Ammon's horn (tissue), 1 donor: ENCODE measurements at regions not wholly inside any gene's neighbourhood (a gene's known extent, or its start where the extent isn't known, plus 50 kb on each side); places are given as distances from the start of the nearest gene placed in this dataset.
"Not testable (repeated sequence)": the region's sequence is repeated elsewhere in the genome, so short reads cannot be mapped to it uniquely, and the experiment has no call there.

Source experiments
- DNase-seq: peaks from one replicate; pipeline ENCODE4 v3.0.0-alpha.2; 2016; ENCODE audit warnings: low spot score

- DNase-seq, result not testable (repeated sequence)
Measured at GRCh38 chr4:187671521-187671920, 324.1 kb upstream of the ZFP42 start.

DNA sequence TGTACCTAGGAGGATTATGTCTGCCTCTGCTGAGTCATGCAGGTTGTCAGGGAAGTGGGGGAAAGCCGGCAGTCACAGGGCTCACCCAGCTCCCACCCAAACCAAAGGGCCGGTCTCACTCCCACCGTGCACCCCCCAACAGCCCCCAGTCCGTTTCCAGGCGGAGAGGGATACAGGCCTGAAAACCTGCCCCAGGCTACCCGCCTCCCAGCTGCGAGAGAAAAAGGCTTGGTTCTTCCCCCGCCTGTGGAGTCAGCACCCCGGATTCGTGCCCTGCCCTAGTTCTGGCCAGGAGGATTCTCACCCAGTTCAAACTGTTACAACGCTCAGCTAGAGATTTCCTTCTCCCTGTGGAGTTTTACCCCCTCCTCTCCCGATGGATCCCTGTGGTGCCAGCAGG, 323.6 kb upstream of the ZFP42 start:
- not testable (repeated sequence) for DNase-seq

GRCh38 chr4:187672526-187672925, 323.0 kb upstream of the ZFP42 start:
- not testable (repeated sequence) for DNase-seq

DNA sequence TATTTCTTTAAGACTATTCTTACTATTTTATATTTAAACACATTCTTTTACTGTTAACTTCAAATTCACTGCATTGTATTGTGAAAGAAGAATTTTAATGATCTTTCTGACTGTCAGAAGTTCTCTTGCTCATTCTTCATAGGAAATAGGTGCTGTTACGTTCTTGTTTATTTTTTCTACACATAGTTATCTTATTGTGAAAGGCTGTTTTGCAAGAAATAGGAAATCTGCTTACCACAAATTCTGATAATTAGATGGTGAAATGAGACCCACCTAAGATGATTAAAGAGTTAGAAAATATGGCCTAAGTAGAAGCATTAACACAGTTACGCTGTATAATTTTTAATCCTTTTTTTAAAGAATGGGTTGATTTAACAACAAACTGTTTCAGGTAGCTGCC, 316.1 kb upstream of the ZFP42 start:
- DNase-seq, result no peak

- DNase-seq, result no peak
Measured at GRCh38 chr4:187685247-187685646, 310.3 kb upstream of the ZFP42 start.

- DNase-seq, result no peak
Measured at GRCh38 chr4:187687697-187688096, 307.9 kb upstream of the ZFP42 start.

DNA sequence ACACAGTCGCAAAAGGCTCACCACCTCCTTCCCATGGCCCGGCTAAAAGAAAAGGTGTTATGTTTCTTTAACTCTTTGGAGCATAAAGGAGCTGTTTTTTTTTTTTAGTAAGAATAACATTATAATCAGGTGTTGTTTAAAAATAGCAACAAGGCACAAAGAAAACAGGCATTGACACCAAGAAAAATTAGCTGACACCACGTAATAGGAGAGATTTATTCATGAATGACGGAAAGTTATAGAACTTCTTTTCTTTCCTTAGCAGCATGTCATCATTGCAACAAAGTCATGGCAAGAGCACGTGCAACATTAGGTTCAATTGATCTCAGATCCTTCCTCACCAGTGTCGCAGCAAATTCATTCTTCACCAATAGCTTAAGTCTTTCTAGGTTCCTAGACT, 302.9 kb upstream of the ZFP42 start:
- DNase-seq, result no peak

DNA sequence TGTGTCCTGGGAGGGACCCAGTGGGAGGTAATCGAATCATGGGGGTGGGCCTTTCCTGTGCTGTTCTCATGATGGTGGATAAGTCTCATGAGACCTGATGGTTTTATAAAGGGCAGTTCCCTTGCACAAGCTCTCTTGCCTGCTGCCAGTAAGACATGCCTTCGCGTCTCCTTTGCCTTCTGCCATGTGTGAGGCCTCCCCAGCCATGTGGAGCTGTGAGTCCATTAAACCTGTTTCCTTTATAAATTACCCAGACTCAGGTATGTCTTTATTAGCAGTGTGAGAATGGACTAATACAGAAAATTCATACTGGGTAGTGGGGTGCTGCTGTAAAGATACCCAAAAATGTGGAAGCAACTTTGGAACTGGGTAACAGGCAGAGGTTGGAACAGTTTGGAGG, 300.0 kb upstream of the ZFP42 start:
- not testable (repeated sequence) for DNase-seq

GRCh38 chr4:187711586-187711985, 284.0 kb upstream of the ZFP42 start:
- DNase-seq, result no peak

DNA sequence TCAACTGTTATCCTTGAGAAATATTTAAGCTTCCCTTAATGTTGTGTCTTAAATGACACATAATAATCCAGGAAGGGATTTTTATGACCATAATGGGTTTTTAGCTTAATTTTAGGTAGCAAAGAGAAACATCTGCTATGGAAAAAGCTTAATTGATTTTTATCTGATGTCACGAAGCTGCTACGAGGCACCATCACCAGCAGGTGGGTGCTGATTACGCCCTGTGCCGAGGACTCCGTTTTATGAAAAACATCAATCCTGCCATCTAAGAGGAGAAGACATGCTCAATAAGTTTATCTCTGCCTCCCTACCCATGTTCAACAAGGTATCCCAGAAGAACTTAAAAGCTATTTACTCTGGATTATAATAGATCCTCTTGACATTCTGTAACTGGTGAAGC, 280.6 kb upstream of the ZFP42 start:
- DNase-seq, result no peak

DNA sequence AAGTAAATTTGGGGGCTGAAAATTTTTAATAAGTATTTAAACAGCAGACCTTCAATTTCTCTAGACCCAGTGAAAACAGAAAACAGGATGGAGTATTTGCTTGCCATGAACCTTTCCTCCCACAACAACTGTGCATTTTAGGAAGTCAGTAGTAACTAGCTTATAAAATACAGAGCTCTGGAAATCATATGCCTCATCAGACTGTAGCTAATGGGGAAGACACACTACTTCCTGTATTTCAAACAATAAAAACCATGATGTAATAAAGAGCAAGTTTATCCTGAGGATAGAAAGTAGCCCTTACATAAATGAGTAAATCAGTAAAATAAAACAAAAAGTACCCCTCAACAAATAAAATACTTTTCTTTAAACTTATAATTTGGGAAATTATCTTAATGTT, 280.1 kb upstream of the ZFP42 start:
- DNase-seq, result no peak

GRCh38 chr4:187724456-187724855, 271.1 kb upstream of the ZFP42 start:
- DNase-seq, result no peak

- no peak for DNase-seq
Measured at GRCh38 chr4:187726485-187726884, 269.1 kb upstream of the ZFP42 start.

DNA sequence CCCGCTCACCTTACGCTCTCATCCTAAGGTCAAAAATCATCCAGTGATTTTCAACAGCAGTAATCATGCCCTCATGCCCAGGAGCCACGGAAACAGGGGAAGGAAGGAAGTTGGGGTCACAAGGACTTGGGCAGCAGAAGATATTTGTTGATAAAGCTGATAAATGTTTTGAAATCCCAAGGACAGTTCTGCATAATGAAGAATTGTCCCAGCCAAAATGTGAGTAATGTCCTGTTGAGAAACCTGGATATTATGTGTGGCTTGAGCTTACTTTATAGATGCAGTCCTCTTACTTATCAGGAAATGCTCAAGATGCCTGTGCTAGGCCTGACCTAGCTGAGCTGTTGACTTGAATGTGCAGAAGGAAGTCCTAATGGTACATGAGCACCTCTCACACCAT, 263.0 kb upstream of the ZFP42 start:
- DNase-seq, result no peak

DNA sequence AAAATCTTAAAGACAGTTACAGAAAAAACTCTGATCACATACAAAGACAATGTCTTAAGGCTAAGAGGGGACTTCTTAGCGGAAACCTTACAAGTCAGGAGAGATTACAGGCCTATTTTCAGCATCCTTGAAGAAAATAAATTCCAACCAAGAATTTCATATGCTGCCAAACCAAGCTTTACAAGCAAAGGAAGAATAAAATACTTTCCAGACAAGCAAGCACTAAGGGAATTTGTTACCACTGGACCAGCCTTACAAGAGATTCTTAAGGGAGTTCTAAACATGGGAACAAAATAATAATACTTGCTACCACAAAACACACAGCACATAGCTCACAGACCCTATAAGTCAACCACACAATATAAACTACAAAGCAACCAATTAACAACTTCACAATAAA, 255.8 kb upstream of the ZFP42 start:
- no peak for DNase-seq

GRCh38 chr4:187744911-187745310, 250.7 kb upstream of the ZFP42 start:
- DNase-seq, result no peak

DNA sequence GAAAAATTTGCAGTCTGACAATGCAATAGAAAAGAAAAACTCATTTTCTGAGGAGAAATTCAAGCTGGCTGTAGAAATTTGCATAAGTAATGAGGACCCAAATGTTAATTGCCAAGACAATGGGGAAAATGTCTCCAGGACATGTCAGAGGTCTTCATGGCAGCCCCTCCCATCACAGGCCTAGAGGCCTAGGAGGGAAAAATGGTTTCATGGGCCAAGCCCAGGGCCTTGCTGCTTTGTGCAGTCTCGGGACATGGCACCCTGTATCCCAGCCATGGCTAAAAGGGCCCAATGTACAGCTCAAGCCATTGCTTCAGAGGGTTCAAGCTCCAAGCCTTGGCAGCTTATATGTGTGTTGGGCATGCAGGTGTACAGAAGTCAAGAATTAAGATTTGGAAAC, 244.9 kb upstream of the ZFP42 start:
- not testable (repeated sequence) for DNase-seq

GRCh38 chr4:187767158-187767557, 228.4 kb upstream of the ZFP42 start:
- DNase-seq, result no peak

DNA sequence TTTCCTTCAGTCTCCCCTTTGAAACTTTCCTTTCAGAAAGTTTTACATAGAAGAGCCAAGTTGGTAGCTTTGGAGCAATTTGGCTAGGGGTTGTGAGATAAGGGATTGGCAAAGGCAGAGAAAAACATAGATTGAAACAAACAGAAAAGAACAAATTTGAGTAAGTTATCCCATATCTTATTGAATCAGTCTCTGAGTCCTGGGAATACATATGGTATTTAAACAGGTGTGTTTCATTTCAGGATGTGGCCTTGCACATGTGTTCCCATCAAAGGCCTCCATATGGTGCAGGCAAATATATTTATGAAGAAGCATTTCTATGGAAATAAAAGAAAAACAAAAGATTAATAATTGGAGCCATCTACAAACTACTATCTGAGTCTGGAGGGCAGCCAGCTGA, 227.9 kb upstream of the ZFP42 start:
- DNase-seq, result no peak

DNA sequence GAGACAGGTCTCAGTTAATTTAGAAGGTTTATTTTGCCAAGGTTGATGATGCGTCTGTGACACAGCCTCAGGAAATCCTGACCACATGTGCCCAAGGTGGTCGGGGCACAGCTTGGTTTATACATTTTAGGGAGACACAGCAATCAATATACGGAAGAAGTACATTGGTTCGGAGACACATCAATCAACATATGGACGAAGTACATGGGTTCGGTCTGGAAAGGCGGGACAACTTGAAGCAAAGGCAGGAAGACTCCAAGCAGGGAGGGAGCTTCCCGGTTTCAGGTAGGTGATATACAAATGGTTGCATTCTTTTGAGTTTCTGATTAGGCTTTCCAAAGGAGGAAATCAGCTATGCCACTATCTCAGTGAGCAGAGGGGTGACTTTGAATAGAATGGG, 225.2 kb upstream of the ZFP42 start:
- no peak for DNase-seq

- DNase-seq, result no peak
Measured at GRCh38 chr4:187777954-187778353, 217.6 kb upstream of the ZFP42 start.

DNA sequence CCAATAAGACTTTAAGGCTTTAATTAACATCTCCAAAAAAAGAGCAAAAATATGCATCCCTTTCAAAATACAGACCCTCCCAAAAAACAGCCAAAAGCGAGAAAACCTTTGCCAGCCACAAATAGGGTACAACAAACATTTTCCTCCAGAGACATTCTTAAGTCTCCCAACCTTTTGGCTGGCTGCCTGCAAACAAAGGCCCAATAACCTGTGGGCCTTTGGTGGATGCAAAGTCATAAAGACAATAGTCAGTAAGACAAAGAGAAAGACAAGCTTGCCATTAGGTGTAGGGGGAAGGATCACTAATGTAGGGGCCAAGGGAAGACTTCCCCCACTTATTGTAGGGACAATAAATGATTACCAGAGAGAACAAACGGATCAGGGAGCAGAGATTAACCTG, 215.5 kb upstream of the ZFP42 start:
- no peak for DNase-seq

GRCh38 chr4:187782286-187782824, 213.2 kb upstream of the ZFP42 start:
- DNase-seq, result no peak

GRCh38 chr4:187786190-187786589, 209.4 kb upstream of the ZFP42 start:
- DNase-seq, result no peak

DNA sequence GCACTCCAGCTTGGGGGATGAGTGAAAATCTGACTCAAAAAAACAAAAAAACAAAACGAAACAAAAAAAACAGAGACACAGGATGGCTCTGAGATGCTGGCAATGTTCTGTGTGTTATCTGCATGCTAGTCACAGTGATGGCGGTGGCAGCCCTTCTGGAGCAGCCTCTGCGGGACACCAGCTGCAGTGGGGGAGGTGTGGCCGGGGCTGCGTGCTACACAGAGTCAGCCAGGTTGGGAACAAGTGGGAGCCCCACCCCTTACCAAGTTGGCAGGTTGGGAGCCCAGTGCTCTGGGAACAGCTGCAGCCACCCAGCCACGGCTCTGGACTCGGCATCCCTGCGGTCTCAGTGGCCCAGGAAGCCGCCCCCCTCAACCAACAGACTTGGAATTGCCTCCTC, 206.5 kb upstream of the ZFP42 start:
- no peak for DNase-seq
